IPS-NIHi11 (cell line): ENCODE measurements at regions not wholly inside any gene's neighbourhood (a gene's known extent, or its start where the extent isn't known, plus 50 kb on each side); places are given as distances from the start of the nearest gene placed in this dataset.

ENCODE experiments used
- DNase-seq: peaks from one replicate; pipeline ENCODE4 v3.0.0; 2012; ENCODE audit warnings: mixed read lengths, low spot score

DNA sequence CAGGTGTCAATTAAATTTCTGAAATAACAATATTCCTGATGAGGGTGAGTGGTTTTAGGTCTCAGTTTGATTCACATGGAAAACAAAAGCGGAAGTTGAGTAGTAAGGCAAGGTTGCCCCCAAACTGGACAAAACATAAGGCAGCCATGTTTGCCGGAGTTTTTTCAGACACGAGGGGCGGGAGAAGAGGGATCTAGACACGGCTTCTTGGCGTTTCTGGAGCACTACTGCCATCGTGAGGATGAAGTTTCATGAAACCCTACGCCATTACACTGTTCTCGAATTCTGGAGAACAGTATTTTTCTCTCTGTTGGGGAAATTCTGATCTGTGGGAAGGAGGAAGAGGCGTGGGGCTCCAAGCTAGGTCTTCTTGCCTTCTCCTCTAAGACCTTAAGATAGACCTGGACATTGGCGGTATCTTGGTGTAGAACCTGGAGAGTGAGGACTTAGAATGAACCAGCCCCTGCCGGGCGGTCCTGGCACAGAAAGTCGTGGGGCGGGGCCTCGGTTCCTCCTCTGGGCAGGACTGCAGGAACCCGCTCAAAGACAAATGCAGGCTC lies 160.3 kb downstream of the OR13H1 start:
- DNase-seq, result no peak

DNA sequence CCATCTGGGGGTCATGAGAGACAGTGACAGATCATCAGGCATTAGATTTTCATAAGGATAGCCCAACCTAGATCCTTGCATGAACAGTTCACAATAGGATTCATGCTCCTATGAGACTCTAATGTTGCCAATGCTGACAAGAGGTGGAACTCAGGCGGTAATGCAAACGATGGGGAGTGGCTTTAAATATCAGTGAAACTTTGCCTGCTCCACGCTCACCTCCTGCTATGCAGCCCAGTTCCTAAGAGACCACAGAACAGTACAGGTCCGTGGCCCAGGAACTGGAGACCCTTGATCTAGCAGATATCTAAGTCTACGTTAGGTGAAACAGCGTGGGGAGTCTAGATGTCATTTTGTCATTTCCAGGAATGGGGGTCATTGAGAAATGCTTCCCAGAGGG lies 165.7 kb downstream of the OR13H1 start:
- DNase-seq, result no peak

DNA sequence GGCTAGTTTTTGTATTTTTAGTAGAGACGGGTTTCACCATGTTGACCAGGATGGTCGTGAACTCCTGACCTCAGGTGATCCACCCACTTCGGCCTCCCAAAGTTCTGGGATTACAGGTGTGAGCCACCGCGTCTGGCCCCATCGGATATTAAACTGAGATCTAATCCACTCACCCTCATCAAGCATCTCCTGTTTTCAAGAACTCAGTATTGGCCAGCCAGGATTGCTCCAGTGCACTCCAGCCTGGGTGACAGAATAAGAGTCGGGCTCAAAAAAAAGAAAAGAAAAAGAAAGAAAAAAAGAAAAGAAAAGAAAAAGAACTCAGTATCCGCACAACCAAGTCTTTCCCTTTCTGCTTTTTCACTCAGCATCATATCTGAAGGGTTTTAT lies 167.6 kb downstream of the OR13H1 start:
- DNase-seq, result no peak

DNA sequence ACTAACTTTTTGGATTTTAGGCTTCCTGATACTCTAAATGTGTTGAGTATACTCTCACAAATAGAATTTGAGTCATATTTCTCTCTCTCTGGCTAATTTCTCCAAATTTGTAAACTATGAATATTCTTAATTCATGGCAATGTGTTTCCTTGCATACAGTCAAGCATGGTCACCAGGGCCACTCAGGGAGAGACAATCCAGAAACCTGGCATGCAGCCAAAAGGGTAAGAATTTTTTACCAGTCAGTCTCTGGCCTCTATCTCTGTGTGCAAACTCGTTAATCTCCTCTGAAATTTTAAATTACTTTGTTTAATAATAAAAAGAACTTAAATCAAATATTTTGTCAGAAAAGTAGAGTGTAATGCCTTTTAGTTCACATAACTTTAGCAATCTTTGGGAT lies 179.8 kb downstream of the OR13H1 start:
- DNase-seq, result no peak

DNA sequence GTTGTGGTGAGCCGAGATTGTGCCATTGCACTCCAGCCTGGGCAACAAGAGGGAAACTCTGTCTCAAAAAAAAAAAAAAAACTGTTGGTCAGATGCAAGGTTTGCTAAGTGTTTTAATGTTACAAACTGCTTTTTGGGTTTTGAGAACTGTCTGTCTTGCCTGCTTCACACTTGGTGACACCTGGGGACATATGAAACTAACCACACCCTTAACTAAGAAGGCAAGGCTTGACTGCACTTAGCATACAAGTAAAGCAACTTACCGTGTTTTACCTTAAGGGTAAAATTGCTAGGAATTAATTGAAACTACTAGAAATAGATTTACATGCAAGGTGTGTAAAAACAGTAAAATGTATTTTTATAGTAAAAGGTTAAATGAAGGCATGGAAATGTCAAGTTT lies 180.4 kb downstream of the OR13H1 start:
- DNase-seq, result no peak

DNA sequence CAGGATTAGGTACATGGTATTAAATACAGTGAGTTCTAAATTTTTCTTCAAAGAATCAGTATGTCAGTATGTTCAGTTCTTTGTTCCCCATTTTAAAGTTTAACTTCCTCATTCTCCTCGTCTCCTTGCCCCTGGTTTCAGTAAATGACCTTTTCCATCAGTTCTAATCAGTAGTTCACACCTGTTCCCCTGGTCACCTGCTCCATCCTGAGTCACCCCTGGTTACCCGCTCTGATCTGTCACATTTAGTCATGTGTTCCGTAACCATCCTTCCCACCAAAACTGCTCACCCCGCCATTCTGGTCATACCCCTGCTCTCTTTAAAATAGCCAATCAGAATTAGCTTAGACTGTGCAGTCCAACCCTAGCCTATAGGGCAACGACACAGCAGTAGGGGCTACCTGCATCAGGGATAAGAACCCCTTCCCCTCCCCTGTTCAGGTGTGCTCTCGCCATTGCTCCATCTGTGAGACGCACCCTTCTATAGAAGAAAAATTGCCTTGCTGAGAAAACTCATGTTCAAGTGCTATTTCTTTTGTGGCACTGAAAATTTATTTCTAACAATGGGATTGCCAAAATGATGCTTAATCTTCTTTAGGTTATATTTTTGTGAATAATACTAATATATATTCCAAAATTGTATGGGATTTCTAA lies 181.3 kb downstream of the OR13H1 start:
- no peak for DNase-seq

DNA sequence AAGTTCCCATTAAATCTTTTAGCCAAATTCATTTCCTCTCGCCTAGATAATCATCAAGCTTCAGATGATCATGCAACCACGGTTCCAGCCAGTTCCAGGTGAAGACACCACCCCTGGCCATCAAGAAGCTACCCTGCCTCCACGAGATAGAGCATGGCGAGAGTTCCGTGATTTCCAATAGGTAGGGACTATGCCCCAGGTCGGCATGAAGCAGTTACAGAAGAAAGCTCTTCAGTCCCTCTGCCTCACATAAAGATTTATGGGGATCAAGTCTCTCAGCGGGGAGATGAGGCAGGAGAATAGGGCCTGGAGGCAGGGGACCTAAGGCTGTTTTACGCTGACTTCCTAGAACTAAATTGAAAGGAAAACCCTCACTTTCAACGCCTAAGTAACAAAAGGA lies 183.9 kb downstream of the OR13H1 start:
- no peak for DNase-seq

DNA sequence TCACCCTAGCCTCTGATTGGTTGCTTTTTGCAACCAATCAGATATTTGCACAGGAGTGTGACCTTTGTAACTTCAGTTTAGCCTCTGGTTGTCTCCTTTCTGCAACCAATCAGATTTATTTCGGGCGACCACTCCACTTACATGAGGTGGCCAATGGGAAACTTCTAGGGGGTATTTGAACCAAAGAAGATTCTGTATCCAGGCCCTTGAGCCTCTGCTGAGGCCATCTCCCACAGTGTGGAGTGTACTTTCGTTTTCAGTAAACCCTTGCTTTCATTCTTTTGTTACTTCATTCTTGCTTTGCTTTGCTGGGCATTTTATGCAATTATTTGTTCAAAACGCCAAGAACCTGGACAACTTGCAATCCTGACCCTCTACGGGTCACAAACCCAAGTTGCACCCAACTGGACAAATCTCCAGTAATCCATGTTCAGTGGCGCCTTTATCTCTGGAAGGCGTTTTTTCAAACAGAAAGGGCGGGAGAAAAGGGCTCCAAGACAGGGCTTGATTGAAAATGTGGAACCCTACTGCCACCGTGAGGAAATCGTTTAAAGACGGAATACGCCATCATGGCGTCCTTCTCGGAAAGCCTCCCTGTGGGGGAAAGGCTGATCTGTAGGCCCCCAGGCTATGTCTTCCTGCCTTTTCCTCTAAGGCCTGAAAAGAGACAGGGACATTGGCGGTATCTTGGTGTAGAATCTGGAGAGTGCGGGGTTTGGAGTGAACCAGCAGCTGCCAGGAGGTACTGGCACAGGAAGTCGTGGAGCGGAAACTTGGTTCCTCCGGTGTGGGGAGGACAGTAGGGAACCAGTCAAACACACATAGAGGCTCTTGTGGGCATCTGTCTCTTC lies 184.6 kb downstream of the OR13H1 start:
- no peak for DNase-seq

DNA sequence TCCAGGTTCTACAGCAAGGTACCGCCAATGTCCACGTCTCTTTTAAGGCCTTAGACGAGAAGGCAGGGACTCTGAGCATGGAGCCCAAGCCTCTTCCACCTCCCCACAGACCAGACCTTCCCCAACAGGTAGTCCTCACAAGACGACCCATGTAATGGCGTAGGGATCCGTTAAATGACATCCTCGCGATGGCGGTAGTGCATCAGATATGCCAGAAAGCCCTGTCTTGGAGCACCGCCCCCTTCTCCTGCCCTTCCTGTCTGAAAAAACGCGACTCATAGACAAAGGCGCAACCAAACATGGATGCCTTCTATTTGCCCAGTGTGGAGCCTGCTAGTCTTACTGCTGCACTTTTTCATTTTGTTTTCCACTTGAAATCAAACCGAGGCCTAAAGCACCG lies 185.4 kb downstream of the OR13H1 start:
- DNase-seq, result no peak

DNA sequence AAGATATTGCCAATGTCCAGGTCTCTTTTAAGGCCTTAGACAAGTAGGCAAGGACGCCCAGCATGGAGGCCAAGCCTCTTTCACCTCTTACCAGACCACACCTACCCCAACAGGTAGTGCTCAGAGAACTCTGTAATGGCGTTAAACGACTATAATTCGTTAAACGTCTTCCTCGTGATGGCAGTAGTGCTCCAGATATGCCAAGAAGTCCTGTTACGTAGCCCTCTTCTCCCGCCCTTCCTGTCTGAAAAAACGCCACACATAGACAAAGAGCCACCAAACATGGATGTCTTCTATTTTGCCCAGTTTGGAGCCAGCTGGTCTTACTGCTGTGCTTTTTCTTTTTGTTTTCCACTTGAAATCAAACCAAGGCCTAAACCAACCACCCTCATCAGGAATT lies 190.7 kb downstream of the OR13H1 start:
- no peak for DNase-seq

DNA sequence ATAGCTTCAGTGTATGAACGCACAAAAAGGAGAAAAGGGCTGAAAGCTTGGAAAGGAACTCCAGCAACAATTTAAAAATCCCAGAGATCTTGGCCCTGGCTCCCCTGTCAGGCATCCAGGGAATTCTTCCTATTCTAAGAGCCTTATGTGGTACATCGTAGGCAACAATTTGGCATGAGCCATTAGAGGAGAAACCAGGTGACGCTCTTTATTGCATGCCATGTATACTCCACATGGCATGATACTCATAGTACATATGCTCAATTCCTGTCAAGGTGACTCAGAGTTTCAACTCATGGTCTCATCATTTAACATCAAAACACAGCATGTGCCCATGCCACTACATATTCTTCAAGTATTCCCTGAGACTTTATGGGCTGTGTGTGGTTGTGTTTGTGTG lies 191.3 kb downstream of the OR13H1 start:
- DNase-seq, result no peak

DNA sequence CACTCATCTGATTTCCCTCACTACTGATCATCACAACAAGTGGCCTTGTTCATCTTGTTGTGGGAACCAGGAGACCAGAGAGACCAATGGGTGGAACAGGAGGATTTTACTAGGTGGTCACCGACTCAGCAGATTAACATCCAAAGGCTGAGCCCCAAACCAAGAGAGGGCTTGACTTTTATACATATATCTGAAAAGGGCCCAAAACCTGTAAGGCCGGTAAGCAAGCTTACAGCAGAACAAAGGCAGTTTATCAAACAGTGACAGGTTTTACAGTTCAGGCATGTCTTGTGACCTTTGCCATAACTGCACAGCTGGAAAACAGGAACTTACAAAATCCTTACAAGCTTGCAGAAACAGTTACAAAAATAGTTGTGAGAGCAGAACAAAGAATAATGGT lies 195.9 kb downstream of the OR13H1 start:
- no peak for DNase-seq

DNA sequence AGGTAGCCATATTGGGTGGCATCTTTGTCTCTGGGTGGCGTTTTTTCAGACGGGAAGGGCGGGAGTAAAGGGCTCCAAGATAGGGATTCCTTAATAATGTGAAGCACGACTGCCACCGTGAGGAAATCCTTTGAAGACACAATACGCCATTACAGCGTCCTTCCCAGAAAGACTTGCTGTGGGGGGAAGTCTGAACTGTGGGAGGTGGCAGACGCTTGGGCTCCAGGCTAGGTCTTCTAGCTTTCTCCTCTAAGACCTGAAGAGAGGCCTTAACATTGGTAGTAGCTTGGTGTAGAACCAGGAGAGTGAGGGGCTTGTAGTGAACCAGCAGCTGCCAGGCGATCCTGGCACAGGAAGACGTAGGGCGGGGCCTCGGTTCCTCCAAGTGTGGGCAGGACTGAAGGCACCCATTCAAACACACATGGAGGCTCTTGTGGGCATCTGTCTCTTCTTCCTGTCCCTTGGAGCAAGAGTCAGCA lies 197.3 kb downstream of the OR13H1 start:
- no peak for DNase-seq

DNA sequence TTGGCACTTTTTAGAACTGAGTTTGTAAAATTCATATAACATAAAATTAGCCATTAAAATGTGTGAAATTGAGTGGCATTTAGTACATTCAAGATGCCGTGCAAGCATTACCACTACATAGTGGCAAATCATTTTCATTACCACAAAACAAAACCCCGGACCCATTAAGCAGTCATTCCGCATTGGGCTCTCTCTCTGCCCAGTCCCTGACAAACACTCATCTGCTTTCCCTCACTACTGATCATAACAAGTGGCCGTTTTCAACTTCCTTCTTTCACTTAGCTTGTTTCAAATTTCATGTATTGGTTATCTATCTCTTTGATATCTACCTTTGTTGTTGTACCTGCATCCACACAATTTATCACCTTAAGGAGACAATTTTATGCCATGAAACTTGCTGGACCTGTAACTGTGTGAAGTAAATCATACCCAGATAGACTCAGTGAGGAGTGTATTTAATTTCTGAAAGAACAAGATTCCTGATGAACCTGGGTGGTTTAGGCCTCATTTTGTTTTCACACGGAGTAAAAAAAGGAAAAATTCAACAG lies 202.1 kb downstream of the OR13H1 start:
- DNase-seq, result no peak

DNA sequence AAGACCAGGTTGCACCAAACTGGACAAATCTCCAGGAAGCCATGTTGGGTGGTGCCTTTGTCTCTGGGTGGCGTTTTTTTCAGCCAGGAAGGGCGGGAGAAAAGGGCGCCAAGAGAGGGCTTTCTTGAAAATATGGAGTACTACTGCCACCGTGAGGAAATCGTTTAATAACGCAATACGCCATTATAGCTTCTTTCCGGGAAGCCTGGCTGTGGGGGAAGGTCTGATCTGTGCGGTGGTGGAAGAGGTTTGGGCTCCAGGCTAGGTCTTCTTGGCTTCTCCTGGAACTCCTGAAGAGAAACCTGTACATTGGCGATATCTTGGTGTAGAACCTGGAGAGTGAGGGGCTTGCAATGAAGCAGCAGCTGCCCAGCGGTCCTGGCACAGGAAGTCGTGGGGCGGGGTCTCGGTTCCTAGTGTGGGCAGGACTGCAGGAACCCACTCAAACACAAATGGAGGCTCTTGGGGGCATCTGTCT lies 202.7 kb downstream of the OR13H1 start:
- no peak for DNase-seq

DNA sequence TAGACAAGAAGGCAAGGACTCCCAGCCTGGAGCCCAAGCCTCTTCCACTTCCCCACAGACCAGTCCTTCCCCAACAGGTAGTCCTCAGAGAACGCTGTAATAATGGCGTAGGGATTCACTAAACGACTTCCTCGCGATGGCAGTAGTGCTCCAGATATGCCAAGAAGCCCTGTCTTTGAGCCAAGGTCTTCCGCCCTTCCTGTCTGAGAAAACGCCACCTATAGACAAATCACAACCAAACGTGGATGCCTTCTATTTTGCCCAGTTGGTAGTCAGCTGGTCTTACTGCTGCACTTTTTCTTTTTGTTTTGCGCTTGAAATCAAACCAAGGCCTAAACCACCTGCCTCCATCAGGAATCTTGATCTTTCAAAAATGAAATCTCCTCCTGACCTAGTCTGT lies 203.3 kb downstream of the OR13H1 start:
- no peak for DNase-seq

DNA sequence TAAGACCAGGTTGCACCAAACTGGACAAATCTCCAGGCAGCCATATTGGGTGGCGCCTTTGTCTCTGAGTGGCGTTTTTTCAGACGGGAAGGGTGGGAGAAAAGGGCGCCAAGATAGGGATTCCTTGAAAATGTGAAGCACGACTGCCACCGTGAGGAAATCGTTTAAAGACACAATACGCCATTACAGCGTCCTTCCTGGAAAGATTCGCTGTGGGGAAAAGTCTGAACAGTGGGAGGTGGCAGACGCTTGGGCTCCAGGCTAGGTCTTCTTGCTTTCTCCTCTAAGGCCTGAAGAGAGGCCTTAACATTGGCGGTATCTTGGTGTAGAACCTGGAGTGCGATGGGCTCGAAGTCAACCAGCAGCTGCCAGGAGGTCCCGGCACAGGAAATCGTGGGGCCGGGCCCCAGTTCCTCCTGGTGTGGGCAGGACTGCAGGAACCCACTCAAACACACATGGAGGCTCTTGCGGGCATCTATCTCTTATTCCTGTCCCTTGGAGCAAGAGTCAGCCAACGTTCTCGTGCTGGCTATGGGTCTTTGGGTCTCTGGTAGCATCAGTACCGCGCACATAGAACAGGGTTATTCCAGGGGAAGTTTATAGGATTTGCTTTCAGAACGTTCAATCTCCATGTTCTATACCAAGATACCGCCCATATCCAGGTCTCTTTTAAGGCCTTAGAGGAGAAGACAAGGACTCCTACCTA lies 208.8 kb downstream of the OR13H1 start:
- no peak for DNase-seq

DNA sequence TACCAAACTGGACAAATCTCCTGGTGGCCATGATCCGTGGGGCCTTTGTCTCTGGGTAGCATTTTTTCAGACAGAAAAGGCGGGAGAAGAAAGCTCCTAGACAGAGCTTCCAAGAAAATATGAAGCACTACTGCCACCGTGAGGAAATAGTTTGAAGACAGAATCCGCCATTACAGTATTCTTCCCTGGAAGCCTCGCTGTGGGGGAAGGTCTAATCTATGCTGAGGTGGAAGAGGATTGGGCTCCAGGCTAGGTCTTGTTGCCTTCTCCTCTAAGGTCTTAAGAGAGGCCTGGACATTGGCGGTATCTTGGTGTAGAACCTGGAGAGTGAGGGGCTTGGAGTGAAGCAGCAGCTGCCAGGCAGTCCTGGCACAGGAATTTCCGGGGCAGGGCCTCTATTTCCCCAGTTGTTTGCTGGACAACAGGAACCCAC lies 218.9 kb downstream of the OR13H1 start:
- DNase-seq, result peak; percentile 4

DNA sequence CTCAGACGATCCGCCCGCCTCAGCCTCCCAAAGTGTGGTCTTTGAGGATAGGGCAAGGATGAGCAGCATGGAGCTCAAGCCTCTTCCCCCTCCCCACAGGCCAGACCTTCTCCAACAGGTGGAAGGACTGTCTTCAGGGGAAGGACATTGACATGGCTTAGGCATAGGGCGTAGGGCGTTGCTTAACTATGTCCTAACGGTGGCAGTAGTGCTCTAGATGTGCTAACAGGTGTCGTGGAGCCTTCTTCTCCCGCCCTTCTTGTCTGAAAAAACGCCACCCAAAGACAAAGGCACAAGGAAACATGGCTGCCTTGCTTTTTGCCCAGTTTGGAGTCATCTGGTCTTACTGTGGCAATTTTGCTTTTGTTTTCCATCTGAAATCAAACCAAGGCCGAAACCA lies 219.8 kb downstream of the OR13H1 start:
- no peak for DNase-seq

DNA sequence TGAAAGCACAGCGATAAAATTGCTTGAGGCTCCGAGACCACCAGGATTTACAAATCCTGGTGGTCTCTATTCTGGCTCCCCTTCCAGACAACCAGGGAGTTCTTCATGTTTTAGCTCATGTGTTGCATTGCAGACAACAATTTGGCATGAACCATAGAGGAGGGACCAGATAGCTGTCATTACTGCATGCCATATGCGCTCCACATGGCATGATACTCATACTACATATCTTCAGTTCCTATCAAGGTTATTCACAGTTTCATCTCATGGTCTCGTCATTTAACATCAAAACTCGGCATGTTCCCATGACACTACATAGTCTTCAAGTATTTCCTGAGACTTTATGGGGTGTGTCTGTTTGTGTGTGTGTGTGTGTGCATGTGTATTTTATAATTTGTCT lies 220.3 kb downstream of the OR13H1 start:
- DNase-seq, result no peak

DNA sequence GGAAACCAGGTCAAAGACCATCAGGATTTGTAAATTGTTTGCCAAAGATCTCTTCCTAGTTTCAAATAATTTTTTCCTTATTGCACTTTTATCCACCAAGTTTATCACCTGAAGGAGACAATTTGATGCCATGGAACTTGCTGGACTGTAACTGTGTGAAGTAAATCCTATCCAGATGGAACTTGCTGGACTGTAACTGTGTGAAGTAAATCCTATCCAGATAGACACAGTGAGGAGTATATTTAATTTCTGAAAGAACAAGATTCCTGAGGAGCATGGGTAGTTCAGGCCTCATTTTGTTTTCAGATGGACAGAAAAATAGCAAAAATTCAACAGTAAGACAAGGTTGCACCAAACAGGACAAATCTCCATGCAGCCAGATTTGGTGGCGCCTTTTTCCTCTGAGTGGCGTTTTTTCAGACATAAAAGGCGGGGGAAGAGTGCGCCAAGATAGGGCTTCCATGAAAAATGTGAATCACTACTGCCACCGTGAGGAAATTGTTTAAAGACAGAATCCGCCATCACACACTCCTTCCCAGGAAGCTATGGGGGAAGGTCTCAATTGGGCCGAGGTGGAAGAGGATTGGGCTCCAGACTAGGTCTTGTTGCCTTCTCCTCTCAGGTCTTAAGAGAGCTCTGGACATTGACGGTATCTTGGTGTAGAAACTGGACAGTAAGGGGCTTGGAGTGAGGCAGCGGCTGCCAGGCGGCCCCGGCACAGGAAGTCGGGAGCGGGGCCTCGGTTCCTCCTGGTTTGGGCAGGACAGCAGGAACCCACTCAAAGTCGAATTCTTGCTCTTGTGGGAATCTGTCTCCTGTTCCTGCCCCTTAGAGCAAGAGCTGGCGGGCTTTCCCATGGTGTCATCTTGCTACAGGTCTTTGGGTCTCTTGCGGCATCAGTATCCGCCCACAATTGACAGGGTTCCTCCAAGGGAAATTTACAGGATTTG lies 234.7 kb downstream of the OR13H1 start:
- no peak for DNase-seq
